Glutamatergic neuron (in vitro differentiated cells): ENCODE measurements at regions not wholly inside any gene's neighbourhood (a gene's known extent, or its start where the extent isn't known, plus 50 kb on each side); places are given as distances from the start of the nearest gene placed in this dataset.
"Not testable (repeated sequence)": the region's sequence is repeated elsewhere in the genome, so short reads cannot be mapped to it uniquely, and the experiment has no call there.

Source experiments
- DNase-seq: peaks from one replicate; pipeline ENCODE4 v3.0.0; 2022
- H3K27ac Mint-ChIP-seq: one replicate; pipeline ENCODE4 v1.8.0; 2020; ENCODE audit warnings: mild to moderate bottlenecking, mixed read lengths, inconsistent platforms; ENCODE audit not compliant: unreplicated experiment
- H3K27me3 Mint-ChIP-seq: one replicate; pipeline ENCODE4 v1.8.0; 2020; ENCODE audit warnings: mild to moderate bottlenecking, moderate library complexity, mixed read lengths, inconsistent platforms; ENCODE audit not compliant: unreplicated experiment
- H3K36me3 Mint-ChIP-seq: one replicate; pipeline ENCODE4 v1.8.0; 2020; ENCODE audit warnings: mild to moderate bottlenecking, mixed read lengths, inconsistent platforms; ENCODE audit not compliant: unreplicated experiment
- H3K4me1 Mint-ChIP-seq: one replicate; pipeline ENCODE4 v1.8.0; 2020; ENCODE audit warnings: mild to moderate bottlenecking, low read depth, mixed read lengths, inconsistent platforms; ENCODE audit not compliant: unreplicated experiment
- H3K4me3 Mint-ChIP-seq: one replicate; pipeline ENCODE4 v1.8.0; 2020; ENCODE audit warnings: mild to moderate bottlenecking, mixed read lengths, inconsistent platforms; ENCODE audit not compliant: unreplicated experiment
- H3K9me3 Mint-ChIP-seq: one replicate; pipeline ENCODE4 v1.8.0; 2020; ENCODE audit warnings: mild to moderate bottlenecking, moderate library complexity, mixed read lengths, inconsistent platforms; ENCODE audit not compliant: unreplicated experiment
- TF ChIP-seq, protein P1 (sequence below): fragments of 200-600 bp; sonication (generic); IDR thresholded peaks from one replicate; pipeline ENCODE4 v1.5.0; 2021; ENCODE audit not compliant: partially characterized antibody, unreplicated experiment

DNA sequence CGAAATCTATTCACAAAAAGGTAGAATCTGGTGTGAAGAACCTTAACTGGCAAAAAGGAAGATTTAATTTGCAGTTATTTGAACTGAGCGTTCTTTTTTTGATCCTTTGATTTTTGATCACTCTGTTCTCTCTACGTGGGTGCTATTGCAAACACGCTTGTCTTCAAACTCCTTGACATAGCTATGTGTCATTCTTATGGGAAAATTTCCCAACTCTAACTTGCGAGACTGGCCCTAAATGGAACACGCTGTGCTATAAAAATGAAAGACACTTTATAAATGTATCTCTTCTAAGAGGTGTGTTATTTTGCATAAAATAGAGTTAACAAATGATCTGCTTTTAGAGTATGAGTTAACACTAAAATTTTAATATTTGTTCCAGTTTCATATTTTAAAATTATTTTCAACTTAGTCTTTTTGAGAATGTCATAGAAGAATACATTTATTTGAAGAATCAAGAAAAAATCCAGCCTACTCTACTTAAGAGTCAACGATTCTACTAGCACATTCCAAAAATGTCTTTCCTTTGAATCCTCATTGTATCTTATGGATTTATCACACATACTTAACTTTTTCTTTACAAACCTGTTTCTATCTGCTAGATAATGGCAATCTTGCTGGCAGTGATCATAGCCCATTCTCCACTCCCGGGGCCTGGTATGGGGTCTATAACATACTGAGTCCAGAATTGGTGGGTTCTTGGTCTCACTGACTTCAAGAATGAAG is 610.0 kb upstream of the TBL1XR1 start:
- TF ChIP-seq, protein P1, sequence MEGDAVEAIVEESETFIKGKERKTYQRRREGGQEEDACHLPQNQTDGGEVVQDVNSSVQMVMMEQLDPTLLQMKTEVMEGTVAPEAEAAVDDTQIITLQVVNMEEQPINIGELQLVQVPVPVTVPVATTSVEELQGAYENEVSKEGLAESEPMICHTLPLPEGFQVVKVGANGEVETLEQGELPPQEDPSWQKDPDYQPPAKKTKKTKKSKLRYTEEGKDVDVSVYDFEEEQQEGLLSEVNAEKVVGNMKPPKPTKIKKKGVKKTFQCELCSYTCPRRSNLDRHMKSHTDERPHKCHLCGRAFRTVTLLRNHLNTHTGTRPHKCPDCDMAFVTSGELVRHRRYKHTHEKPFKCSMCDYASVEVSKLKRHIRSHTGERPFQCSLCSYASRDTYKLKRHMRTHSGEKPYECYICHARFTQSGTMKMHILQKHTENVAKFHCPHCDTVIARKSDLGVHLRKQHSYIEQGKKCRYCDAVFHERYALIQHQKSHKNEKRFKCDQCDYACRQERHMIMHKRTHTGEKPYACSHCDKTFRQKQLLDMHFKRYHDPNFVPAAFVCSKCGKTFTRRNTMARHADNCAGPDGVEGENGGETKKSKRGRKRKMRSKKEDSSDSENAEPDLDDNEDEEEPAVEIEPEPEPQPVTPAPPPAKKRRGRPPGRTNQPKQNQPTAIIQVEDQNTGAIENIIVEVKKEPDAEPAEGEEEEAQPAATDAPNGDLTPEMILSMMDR, result no peak
- DNase-seq, result no peak
- Mint-ChIP-seq H3K4me3 (no peak overlapping the region), H3K27ac (no peak overlapping the region), H3K36me3 (no peaks in the 10 kb centered on the region), H3K27me3 (no peaks in the 10 kb centered on the region), H3K4me1 (peaks cover 2% of the 10 kb centered on the region), H3K9me3 (no peaks in the 10 kb centered on the region)

- DNase-seq, H3K27ac Mint-ChIP-seq, H3K36me3 Mint-ChIP-seq, H3K4me1 Mint-ChIP-seq, H3K4me3 Mint-ChIP-seq, H3K9me3 Mint-ChIP-seq, H3K27me3 Mint-ChIP-seq: not testable (repeated sequence)
Observed at GRCh38 chr3:177808928-177809478, 611.7 kb upstream of the TBL1XR1 start.

- no peaks in the 10 kb centered on the region for H3K36me3 Mint-ChIP-seq
- no peak for DNase-seq
- no peaks in the 10 kb centered on the region for H3K4me1 Mint-ChIP-seq
- H3K4me3 Mint-ChIP-seq, result no peak overlapping the region
- H3K27ac Mint-ChIP-seq, result no peak overlapping the region
- H3K27me3 Mint-ChIP-seq, result no peaks in the 10 kb centered on the region
- no peaks in the 10 kb centered on the region for H3K9me3 Mint-ChIP-seq
- TF ChIP-seq, protein P1, result no peak
Observed at GRCh38 chr3:177810162-177810623, 612.9 kb upstream of the TBL1XR1 start.

DNA sequence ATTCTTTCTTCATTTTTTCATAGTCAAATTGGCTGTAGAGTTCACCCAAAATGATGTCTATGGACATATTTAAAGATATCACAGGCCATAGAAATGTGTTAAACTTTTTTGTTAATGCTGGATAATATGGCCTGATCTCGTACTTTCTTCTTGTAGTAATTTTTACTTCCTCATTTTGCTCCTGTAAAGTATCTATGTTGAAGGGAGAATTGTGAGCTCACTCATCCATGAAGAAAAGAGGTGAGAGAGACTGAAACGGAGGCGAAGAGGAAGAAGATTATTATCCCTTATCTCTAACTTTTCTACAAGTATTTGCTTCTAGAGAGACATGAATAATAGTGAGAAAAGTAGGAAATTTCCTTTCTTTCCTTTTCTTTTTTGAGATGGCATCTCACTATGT is 613.8 kb upstream of the TBL1XR1 start:
- DNase-seq, result no peak
- TF ChIP-seq, protein P1, result no peak
- Mint-ChIP-seq H3K4me3 (no peak overlapping the region), H3K27me3 (no peaks in the 10 kb centered on the region), H3K36me3 (no peaks in the 10 kb centered on the region), H3K27ac (no peak overlapping the region), H3K9me3 (no peaks in the 10 kb centered on the region), H3K4me1 (no peaks in the 10 kb centered on the region)

DNA sequence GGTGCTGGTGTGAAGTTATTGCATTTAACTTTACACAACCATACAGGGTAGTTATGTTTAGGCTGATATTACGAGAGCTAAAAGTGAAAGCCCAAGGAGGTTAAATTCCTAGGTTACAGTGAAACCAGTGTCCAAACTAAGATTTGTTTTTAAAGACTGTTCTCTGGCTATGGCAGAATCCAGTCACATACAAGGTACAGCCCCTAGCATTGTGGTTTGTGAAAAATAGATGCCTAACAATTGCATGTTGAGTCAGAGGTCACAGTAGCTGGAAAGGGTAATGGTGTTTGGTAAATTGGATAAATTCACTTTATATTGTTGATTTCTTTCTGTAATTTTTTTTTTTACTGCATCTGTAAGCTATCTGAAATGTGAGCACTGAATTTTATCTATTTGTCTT is 614.6 kb upstream of the TBL1XR1 start:
- H3K4me1 Mint-ChIP-seq, result no peaks in the 10 kb centered on the region
- H3K27ac Mint-ChIP-seq, result no peak overlapping the region
- DNase-seq, result no peak
- no peak overlapping the region for H3K4me3 Mint-ChIP-seq
- H3K9me3 Mint-ChIP-seq, result no peaks in the 10 kb centered on the region
- TF ChIP-seq, protein P1, result no peak
- no peaks in the 10 kb centered on the region for H3K27me3 Mint-ChIP-seq
- H3K36me3 Mint-ChIP-seq, result no peaks in the 10 kb centered on the region
